ENCODE measurements at regions not wholly inside any gene's neighbourhood (a gene's known extent, or its start where the extent isn't known, plus 50 kb on each side); places are given as distances from the start of the nearest gene placed in this dataset.

- FAIRE-seq (no peak), ATAC-seq (no peak), DNase-seq (ENCODE audit: low read depth, low spot score) (no peak)
- Histone ChIP-seq H3K36me3 (ENCODE audit: control insufficient read depth in 2 of 2, insufficient read depth in 2 of 2, low read length in 1 of 2) (no peaks in the 10 kb centered on the region), H3K27me3 (replicated peaks in 1 of 2; ENCODE audit: control insufficient read depth in 2 of 2, insufficient read depth in 2 of 2, low read length in 1 of 2) (no peaks in the 10 kb centered on the region), H3K4me1 (ENCODE audit: control insufficient read depth, insufficient read depth, low read length) (no peaks in the 10 kb centered on the region), H3K4me3 (no peak overlapping the region), H3K9ac (ENCODE audit: control insufficient read depth, insufficient read depth, low read length) (no peak overlapping the region), H3K4me2 (ENCODE audit: control insufficient read depth, insufficient read depth) (no peak overlapping the region), H3K79me2 (ENCODE audit: control insufficient read depth, insufficient read depth, low read length) (no peaks in the 10 kb centered on the region), H2AFZ (ENCODE audit: control insufficient read depth, low read depth, low read length) (no peak overlapping the region), H4K20me1 (ENCODE audit: control insufficient read depth, insufficient read depth) (no peaks in the 10 kb centered on the region), H3K9me3 (replicated peaks; ENCODE audit: control insufficient read depth, insufficient read depth, low read length) (no peaks in the 10 kb centered on the region), H3K27ac (ENCODE audit: control insufficient read depth, insufficient read depth) (no peak overlapping the region)
- intact Hi-C loops (cut with micrococcal nuclease; ENCODE audit: unreplicated experiment) (no loop called here), in situ Hi-C loops (cut with MboI) (no loop called here)
- CTCF ChIA-PET = no interaction called here
- SMC1A ChIA-PET (ENCODE audit: uncharacterized antibody, unreplicated experiment) = no interaction called here
- BruUV-seq (replicated peaks) = no TSS peak
- POLR2A ChIA-PET = no interaction called here
- RAD21 ChIA-PET (ENCODE audit: unreplicated experiment) = no interaction called here
- WGBS (ENCODE audit: insufficient coverage, insufficient replicate concordance, low lambda C conversion rate, missing lambda C conversion rate) = 59% methylated on average over 21 of the region's 21 CpGs
- no peak for TF ChIP-seq NFYA (IDR thresholded peaks at IDR 0.05; ENCODE audit: borderline replicate concordance, low read depth, low read length)
- no peak for TF ChIP-seq CTCF (IDR thresholded peaks at IDR 0.05 in 2 of 3, conservative IDR thresholded peaks at IDR 0.05 in 1 of 3; ENCODE audit: control insufficient read depth in 2 of 3, extremely low read depth in 1 of 3, insufficient read depth in 1 of 3, low read depth in 3 of 3, low read length in 3 of 3)
- TF ChIP-seq ATF2 (IDR thresholded peaks at IDR 0.05; ENCODE audit: low read length) = no peak
- TF ChIP-seq SREBF2 (IDR thresholded peaks at IDR 0.05; ENCODE audit: low read length) = no peak
- no peak for TF ChIP-seq SRF (IDR thresholded peaks at IDR 0.05; ENCODE audit: low read depth in 2 of 2, low read length in 2 of 2)
- no peak for TF ChIP-seq ZNF24 (IDR thresholded peaks at IDR 0.05)
- TF ChIP-seq HDAC6 (IDR thresholded peaks at IDR 0.05; ENCODE audit: unreplicated experiment) = no peak
- no peak for TF ChIP-seq CREM (IDR thresholded peaks at IDR 0.05; ENCODE audit: low read depth)
- no peak for TF ChIP-seq HCFC1 (IDR thresholded peaks at IDR 0.05; ENCODE audit: low read length)
- no peak for TF ChIP-seq EZH2 (IDR thresholded peaks at IDR 0.05; ENCODE audit: borderline replicate concordance, control insufficient read depth, low read depth, low read length)
Measured at GRCh38 chr9:134234001-134234660, 69.8 kb upstream of the RNU6ATAC start.

Measured in GM12878 (cell line).